Suppressor macrophage treated with lipopolysaccharide for 1 hour (primary cell): ENCODE measurements at regions not wholly inside any gene's neighbourhood (a gene's known extent, or its start where the extent isn't known, plus 50 kb on each side); places are given as distances from the start of the nearest gene placed in this dataset.
"Not testable (repeated sequence)": the region's sequence is repeated elsewhere in the genome, so short reads cannot be mapped to it uniquely, and the experiment has no call there.

Source experiments
- DNase-seq, 3 donors: peaks; one replicate each; pipeline ENCODE4 v3.0.0-alpha.2; 2020 to 2022

DNA sequence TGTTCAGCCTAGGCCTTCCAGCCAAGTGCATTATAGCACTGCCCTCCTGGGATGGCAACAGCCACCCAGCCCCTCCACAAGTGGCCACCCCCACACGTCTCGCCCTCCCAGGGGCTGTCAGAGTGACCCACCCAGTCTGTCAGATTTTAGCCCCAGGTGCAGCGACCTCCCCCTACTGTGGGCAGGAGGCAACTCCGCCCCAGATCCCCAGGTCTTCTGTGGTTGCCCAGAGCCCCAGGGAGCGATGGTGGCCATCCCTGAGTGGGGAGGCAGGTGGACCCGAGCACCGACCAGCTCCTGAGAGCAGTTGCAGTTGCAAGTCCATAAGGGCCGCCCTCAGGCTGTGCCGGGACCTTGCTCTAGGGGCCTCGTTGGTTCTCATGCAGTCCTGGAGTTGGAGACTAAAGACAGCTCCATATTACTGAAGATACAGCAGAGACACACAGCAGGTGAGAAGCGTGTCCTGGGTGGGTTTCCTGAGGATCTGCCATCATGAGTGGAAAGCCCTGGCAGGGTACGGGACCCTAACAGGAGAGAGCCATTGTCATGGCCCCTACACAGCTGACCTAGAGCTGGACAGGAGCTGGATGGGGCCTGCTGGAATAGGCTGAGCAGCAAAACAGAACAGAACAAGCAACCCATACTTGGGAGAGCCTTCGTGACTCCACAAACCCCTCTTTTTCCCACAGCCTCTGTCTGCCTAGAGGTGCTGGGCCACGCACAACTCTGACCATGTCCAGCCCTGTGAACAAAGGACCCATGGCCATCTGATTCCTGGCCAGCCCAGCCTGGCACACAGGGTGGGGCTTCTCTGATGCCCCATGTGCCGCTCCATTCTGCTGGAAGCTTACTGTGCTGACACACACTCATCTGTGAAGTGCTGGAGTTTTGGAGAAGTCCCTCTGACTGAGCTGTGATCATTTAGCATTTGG is 110.3 kb upstream of the ALDH1A3 start:
- DNase-seq: no peak

DNA sequence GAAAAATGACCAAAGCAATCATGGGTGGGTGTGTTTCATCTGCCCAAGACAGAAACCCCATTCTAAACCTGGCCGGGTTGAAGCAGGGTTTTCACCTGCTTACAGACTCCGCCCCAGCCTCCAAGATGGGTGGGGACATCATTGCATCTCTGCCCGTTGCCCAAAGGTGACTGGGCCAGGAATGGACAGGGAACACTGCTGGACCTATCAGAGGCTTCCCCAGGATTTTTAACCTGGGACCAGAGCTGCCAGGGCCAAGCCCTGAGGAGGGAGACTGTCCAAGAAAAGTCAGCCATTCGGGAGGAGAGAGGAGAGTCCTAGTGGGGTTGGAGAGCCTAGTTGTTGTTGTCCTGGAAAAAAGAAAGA is 109.7 kb upstream of the ALDH1A3 start:
- DNase-seq: no peak

GRCh38 chr15:100770661-100771584 is 108.7 kb upstream of the ALDH1A3 start:
- no peak for DNase-seq

DNA sequence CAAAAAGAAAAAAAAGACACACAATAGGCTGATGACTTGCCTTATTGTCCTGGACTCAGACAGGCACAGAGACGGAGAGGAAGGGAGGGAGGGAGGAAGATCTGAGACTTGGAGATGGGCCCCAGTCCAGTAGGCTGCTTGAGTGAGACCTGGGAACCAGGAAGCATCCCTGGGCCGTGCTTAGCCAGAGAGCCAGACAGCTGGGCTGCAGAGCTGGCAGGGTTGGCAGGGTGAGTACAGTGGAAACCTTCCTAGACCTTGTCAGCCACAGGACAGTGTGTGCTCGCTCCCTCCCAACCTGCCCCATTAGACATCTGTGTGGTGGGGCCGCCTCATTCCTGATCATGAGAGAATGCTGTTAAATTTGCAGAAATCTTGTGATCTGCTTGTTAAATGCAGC is 107.9 kb upstream of the ALDH1A3 start:
- DNase-seq: no peak

DNA sequence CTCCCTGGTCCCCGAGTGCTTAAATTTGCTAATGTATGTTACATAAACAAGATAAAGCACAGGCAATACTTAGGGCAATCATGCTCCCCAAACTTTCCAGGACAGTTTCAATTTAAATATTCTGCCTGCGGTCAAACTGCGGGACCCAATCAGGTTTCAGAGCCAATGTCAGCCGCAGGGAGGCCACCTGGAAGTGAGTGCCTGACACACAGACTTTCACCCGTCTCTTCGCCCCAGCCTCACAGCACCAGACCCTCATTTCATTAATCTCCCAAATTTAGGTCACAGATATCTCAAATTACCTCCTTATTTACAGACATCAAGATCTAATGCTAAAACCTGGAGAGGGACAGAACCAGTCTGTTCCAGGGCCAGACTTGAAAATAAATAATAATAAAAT is 107.2 kb upstream of the ALDH1A3 start:
- DNase-seq: no peak

DNA sequence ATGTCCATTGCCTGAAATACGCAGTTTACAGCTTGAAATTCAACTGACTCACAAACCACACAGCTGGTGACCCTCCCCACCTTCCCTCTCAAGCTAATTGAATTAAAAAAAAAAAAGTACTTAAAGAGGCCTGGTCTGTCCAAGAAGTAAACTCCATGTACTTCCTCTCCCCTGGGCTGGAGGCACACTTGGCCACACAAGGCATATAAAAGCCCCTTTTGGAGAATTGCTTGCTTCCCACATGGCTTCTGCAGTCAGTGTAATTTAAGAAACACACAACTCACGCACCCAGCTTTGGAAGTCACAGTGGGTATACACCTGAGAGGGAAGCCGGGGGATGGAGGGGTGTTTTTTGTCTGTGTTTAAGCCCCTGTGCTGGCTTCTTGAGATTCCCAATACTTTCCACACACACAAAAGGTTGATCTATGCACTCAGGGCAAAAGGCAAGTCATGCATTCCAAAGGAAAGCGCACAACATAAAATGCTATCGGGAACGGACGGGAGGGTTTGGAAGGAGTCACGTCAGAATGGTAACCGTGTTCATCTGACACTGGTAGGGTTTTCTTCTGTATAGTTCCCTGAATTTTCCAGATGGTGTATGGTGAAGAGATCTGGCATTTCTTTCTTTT is 106.6 kb upstream of the ALDH1A3 start:
- DNase-seq: no peak

DNA sequence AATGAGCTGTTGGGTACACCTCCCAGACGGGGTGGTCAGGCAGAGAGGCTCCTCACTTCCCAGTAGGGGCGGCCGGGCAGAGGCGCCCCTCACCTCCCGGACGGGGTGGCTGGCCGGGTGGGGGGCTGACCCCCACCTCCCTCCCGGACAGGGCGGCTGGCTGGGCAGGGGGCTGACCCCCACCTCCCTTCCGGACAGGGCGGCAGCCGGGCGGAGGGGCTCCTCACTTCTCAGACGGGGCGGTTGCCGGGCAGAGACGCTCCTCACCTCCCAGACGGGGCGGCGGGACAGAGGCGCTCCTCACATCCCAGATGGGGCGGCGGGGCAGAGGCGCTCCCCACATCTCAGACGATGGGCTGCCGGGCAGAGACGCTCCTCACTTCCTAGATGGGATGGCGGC is 105.6 kb upstream of the ALDH1A3 start:
- DNase-seq: not testable (repeated sequence)

DNA sequence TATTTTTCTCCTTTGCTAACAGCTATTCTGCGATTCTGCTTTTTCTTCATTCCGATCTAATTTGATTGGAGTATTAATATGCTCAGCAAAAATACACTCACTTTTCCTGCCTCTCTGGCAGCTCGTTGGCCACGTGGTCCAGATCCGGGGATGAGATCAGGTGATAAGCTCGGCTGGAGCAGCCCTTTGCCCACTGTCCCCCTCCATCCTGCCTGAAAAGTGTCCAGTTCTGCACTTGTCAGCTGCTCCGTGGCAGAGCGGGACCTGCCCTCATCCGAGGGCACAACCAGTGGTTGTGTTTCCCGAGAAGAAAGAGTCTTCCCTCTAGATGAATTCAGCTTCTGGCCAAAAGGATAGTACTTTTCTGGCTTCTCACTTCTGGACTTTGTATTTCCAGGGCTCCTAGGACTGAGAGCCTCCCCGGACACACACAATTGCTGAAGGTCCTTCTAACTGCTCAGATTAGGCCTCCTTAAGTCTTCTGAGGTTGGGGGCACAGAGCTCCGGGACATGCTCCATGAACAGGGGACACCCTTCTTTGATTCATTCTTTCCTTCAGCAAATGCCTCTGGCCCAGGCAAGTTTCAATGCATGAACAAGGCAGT is 103.9 kb upstream of the ALDH1A3 start:
- no peak for DNase-seq

GRCh38 chr15:100777821-100778220 is 101.8 kb upstream of the ALDH1A3 start:
- no peak for DNase-seq

GRCh38 chr15:100778831-100779288 is 100.8 kb upstream of the ALDH1A3 start:
- DNase-seq: no peak

DNA sequence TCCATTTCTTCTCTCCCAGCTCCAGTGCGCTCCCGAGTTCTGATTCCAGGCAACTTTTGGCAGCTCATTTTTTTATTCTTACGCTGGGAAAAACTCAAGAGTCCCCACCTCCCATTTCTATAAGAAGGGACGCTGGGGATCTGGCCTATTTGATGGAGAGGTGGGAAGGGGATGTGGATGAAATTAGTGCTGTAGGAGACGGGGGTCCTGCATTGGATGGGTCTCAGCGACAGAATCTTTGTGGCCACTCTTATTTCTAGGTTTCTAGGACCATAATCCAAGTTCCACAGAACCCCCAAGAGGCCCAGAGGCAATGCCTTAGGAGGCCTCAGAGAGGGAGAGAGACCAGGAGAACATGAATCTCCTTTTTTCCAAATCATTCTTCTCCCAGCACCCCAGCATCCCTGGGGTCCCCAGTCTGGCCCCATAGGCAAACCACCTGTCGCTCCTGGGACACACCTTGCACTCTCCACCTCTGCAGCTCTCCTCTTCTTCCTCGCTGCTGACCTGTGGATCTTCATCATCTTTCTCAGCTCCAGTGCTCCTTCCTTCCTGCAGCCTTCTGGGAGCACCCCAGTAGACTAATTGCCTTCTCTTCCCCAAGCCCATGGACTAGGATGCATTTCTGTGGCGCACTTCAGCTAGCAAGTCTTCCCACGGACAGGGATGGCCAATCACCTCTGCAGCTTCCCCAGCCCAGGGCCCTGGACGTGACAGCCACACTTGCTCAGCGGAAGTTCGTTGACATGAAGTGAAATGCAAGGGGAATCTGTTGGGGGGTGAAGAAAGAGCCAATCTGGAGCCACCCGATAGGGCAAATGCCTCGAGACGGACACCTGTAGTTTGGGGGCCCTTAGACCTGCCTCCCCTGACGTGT is 100.1 kb upstream of the ALDH1A3 start:
- no peak for DNase-seq

- no peak for DNase-seq
Measured at GRCh38 chr15:100780208-100780800, 99.3 kb upstream of the ALDH1A3 start.

- no peak for DNase-seq
Measured at GRCh38 chr15:100781061-100781960, 98.3 kb upstream of the ALDH1A3 start.

GRCh38 chr15:100781961-100782530 is 97.6 kb upstream of the ALDH1A3 start:
- DNase-seq: no peak

DNA sequence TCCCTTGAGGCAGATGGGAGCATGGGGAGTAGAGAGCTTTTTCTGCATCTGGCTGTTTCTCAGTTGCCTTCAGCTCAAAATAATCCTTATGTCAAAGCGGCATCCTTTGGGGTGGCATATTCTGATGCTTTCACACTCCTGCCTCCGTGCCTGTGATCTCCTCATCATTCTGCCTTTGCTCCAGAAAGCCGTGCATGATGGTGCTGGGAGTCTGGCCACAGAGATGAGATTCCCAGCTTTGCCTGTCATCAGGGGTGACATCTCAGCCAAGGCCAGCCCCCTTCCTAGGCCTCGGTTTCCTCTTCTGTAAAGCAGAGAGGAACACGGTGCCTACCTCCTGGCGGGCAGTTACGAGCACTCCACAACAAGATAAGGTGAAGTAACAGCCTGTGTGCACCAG is 96.3 kb upstream of the ALDH1A3 start:
- no peak for DNase-seq

GRCh38 chr15:100783760-100784492 is 95.7 kb upstream of the ALDH1A3 start:
- DNase-seq: no peak

- DNase-seq: no peak
Measured at GRCh38 chr15:100784493-100785180, 95.0 kb upstream of the ALDH1A3 start.
